ENCODE measurements at regions not wholly inside any gene's neighbourhood (a gene's known extent, or its start where the extent isn't known, plus 50 kb on each side); places are given as distances from the start of the nearest gene placed in this dataset.

- H3K9me3 ChIP-seq: no peaks in the 10 kb centered on the region
- no peak overlapping the region for H3K27ac ChIP-seq
- ATAC-seq (no peak), DNase-seq (no peak)
- WGBS, 2 donors: 57 to 73% methylated on average over 1 of the region's 1 CpG
- no peaks in the 10 kb centered on the region for H3K36me3 ChIP-seq
- intact Hi-C loops (cut with DNase I): loop anchor here in 1 of 10 donors (10.0 kb wide), 1 partner anchor 180 kb away; no protein-coding TSS in a partner anchor
- TF ChIP-seq CTCF (IDR thresholded peaks at IDR 0.05): no peak
- H3K4me3 ChIP-seq: no peak overlapping the region
- H3K4me1 ChIP-seq: no peaks in the 10 kb centered on the region
- no peaks in the 10 kb centered on the region for H3K27me3 ChIP-seq
Measured at GRCh38 chr5:57684299-57684702, 201.7 kb upstream of the ACTBL2 start.

GRCh38 chr5:57683036-57683630, 200.5 kb upstream of the ACTBL2 start:
- Histone ChIP-seq H3K9me3 (no peaks in the 10 kb centered on the region), H3K4me3 (no peak overlapping the region), H3K36me3 (no peaks in the 10 kb centered on the region), H3K27me3 (no peaks in the 10 kb centered on the region), H3K4me1 (no peaks in the 10 kb centered on the region), H3K27ac (no peak overlapping the region)
- intact Hi-C loops (cut with DNase I): loop anchor here in 1 of 10 donors (10.0 kb wide), 1 partner anchor 178 kb away; no protein-coding TSS in a partner anchor
- no peak for ATAC-seq
- 64 to 65% methylated on average over 2 of the region's 2 CpGs for WGBS, 2 donors
- no peak for TF ChIP-seq CTCF (IDR thresholded peaks at IDR 0.05)
- DNase-seq: no peak

- H3K36me3 ChIP-seq: no peaks in the 10 kb centered on the region
- DNase-seq (no peak), ATAC-seq (no peak)
- no peak overlapping the region for H3K4me3 ChIP-seq
- peaks cover 0 to 3% (median 0%) of the 10 kb centered on the region in 9 donors for H3K4me1 ChIP-seq
- no peaks in the 10 kb centered on the region for H3K27me3 ChIP-seq
- H3K27ac ChIP-seq: no peak overlapping the region
- intact Hi-C loops (cut with DNase I): loop anchor here in 1 of 10 donors (10.0 kb wide), 1 partner anchor 177 kb away; no protein-coding TSS in a partner anchor
- no peaks in the 10 kb centered on the region for H3K9me3 ChIP-seq
- no peak for TF ChIP-seq CTCF (IDR thresholded peaks at IDR 0.05)
- WGBS, 2 donors: 93 to 97% methylated on average over 3 of the region's 3 CpGs
Measured at GRCh38 chr5:57681942-57682341, 199.3 kb upstream of the ACTBL2 start.

GRCh38 chr5:57680686-57681085, 198.1 kb upstream of the ACTBL2 start:
- DNase-seq (no peak), ATAC-seq (no peak)
- 92 to 93% methylated on average over 1 of the region's 1 CpG for WGBS, 2 donors
- no peak overlapping the region for H3K27ac ChIP-seq
- no peaks in the 10 kb centered on the region for H3K27me3 ChIP-seq
- H3K4me1 ChIP-seq: peaks cover 0 to 10% (median 0%) of the 10 kb centered on the region in 9 donors
- no peak for TF ChIP-seq CTCF (IDR thresholded peaks at IDR 0.05)
- no peak overlapping the region for H3K4me3 ChIP-seq
- intact Hi-C loops (cut with DNase I): loop anchor here in 1 of 10 donors (10.0 kb wide), 1 partner anchor 176 kb away; no protein-coding TSS in a partner anchor
- no peaks in the 10 kb centered on the region for H3K36me3 ChIP-seq
- H3K9me3 ChIP-seq: no peaks in the 10 kb centered on the region
